IMR-90 (cell line): ENCODE measurements at regions not wholly inside any gene's neighbourhood (a gene's known extent, or its start where the extent isn't known, plus 50 kb on each side); places are given as distances from the start of the nearest gene placed in this dataset.

ENCODE experiments used
- ATAC-seq: fragments of 200-7000 bp; cut with Tn5 transposase; 2 replicates; pipeline ENCODE4 v1.9.1; 2020; ENCODE audit warnings: low read depth, mild to moderate bottlenecking, moderate library complexity
- BruUV-seq: library from RNA; stranded (reverse); fragments of 400-500 nt; replicated peaks from 2 replicates; lab custom pipeline; 2021; lab: Mats Ljungman, UMichigan
- CTCF ChIA-PET: fragments of 300-600 bp; formaldehyde crosslinking; extraction: SDS; loops from one replicate; lab custom pipeline; 2021; ENCODE audit warnings: antibody characterized with exemption; lab: Yijun Ruan, JAX
- POLR2A ChIA-PET: fragments of 300-600 bp; sonication (Branson Sonifier 250); formaldehyde crosslinking; loops from one replicate; lab custom pipeline; 2022; ENCODE audit warnings: antibody characterized with exemption; ENCODE audit not compliant: unreplicated experiment; lab: Charles Lee
- DNase-seq: peaks from one replicate; pipeline ENCODE4 v3.0.0; 2013
- H2AFZ ChIP-seq: replicated peaks from 2 replicates; pipeline ENCODE3; 2013; ENCODE audit warnings: low read length, mild to moderate bottlenecking; ENCODE audit not compliant: poor library complexity
- H2AK5ac ChIP-seq: 2 replicates; pipeline ENCODE4 v1.6.1; 2013; ENCODE audit warnings: low read depth, low read length, inconsistent platforms
- H2AK9ac ChIP-seq: replicated peaks from 2 replicates; pipeline ENCODE3; 2013; ENCODE audit warnings: mild to moderate bottlenecking, low read depth, low read length, moderate library complexity; ENCODE audit not compliant: poor library complexity
- H2BK120ac ChIP-seq: 2 replicates; pipeline ENCODE4 v1.6.1; 2013; ENCODE audit warnings: low read depth, low read length, inconsistent platforms
- H2BK15ac ChIP-seq: 3 replicates; pipeline ENCODE4 v1.6.1; 2013; ENCODE audit warnings: low read depth, low read length, inconsistent platforms
- H2BK20ac ChIP-seq: 2 replicates; pipeline ENCODE4 v1.6.1; 2013; ENCODE audit warnings: low read depth, mild to moderate bottlenecking, inconsistent platforms, low read length, moderate library complexity
- H2BK5ac ChIP-seq: 2 replicates; pipeline ENCODE4 v1.6.1; 2013; ENCODE audit warnings: mild to moderate bottlenecking, low read depth, low read length, inconsistent platforms; ENCODE audit not compliant: poor library complexity, severe bottlenecking
- H3K14ac ChIP-seq: replicated peaks from 2 replicates; pipeline ENCODE4 v1.6.1; 2013; ENCODE audit warnings: low read depth, low read length, inconsistent platforms
- H3K18ac ChIP-seq: 2 replicates; pipeline ENCODE4 v1.6.1; 2013; ENCODE audit warnings: low read depth, low read length, control low read depth
- H3K23ac ChIP-seq: 2 replicates; pipeline ENCODE4 v1.6.1; 2013; ENCODE audit warnings: low read depth, low read length, inconsistent platforms
- H3K27ac ChIP-seq: 2 replicates; pipeline ENCODE4 v1.5.1; 2013; ENCODE audit warnings: mild to moderate bottlenecking, control low read depth, low read length; ENCODE audit not compliant: insufficient read depth
- H3K27me3 ChIP-seq: 2 replicates; pipeline ENCODE4 v1.6.1; 2013; ENCODE audit warnings: low read length; ENCODE audit not compliant: control insufficient read depth, insufficient read depth
- H3K36me3 ChIP-seq: 2 replicates; pipeline ENCODE4 v1.6.1; 2013; ENCODE audit warnings: low read length, mixed read lengths; ENCODE audit not compliant: control insufficient read depth, insufficient read depth
- H3K4ac ChIP-seq: 2 replicates; pipeline ENCODE4 v1.6.1; 2013; ENCODE audit warnings: low read depth, low read length, inconsistent platforms
- H3K4me1 ChIP-seq: 2 replicates; pipeline ENCODE4 v1.6.1; 2013; ENCODE audit warnings: low read length, mixed read lengths; ENCODE audit not compliant: control insufficient read depth, insufficient read depth
- H3K4me2 ChIP-seq: 2 replicates; pipeline ENCODE4 v1.6.1; 2013; ENCODE audit warnings: low read depth, mild to moderate bottlenecking, control low read depth, low read length, moderate library complexity
- H3K4me3 ChIP-seq: 2 replicates; pipeline ENCODE4 v1.5.1; 2013; ENCODE audit warnings: low read depth, mild to moderate bottlenecking, control low read depth, low read length, moderate library complexity; ENCODE audit not compliant: insufficient read depth
- H3K56ac ChIP-seq: 2 replicates; pipeline ENCODE4 v1.6.1; 2013; ENCODE audit warnings: low read length, inconsistent platforms; ENCODE audit not compliant: insufficient read depth; ENCODE audit errors: extremely low read depth
- H3K79me1 ChIP-seq, 2 experiments: 2 replicates each; pipeline ENCODE4 v1.6.1; 2013; ENCODE audit warnings: low read length in 2 of 2, inconsistent platforms in 1 of 2, low read depth in 1 of 2
- H3K9ac ChIP-seq: 2 replicates; pipeline ENCODE4 v1.6.1; 2013; ENCODE audit warnings: low read depth, low read length, control low read depth
- H3K9me1 ChIP-seq: 2 replicates; pipeline ENCODE4 v1.6.1; 2013; ENCODE audit warnings: low read length, inconsistent platforms; ENCODE audit not compliant: insufficient read depth
- H3K9me3 ChIP-seq: 2 replicates; pipeline ENCODE4 v1.6.1; 2013; ENCODE audit warnings: low read length; ENCODE audit not compliant: control insufficient read depth, insufficient read depth
- H4K20me1 ChIP-seq: 2 replicates; pipeline ENCODE4 v1.6.1; 2013; ENCODE audit warnings: low read length, inconsistent platforms; ENCODE audit not compliant: insufficient read depth
- H4K5ac ChIP-seq: 2 replicates; pipeline ENCODE4 v1.6.1; 2013; ENCODE audit warnings: mild to moderate bottlenecking, low read depth, low read length, control low read depth
- H4K8ac ChIP-seq, 2 experiments: 2 replicates each; pipeline ENCODE4 v1.6.1; 2013; ENCODE audit warnings: low read depth in 2 of 2, low read length in 2 of 2, control low read depth in 1 of 2, inconsistent platforms in 1 of 2
- H4K91ac ChIP-seq: 2 replicates; pipeline ENCODE4 v1.6.1; 2013; ENCODE audit warnings: low read depth, low read length, inconsistent platforms; ENCODE audit not compliant: insufficient read depth
- BHLHE40 ChIP-seq: fragments of 150-350 bp; IDR thresholded peaks from 2 replicates; pipeline ENCODE4 v1.6.1; 2016; ENCODE audit warnings: mild to moderate bottlenecking, low read depth, low read length
- CHD1 ChIP-seq: IDR thresholded peaks from 2 replicates; pipeline ENCODE4 v1.6.1; 2012; ENCODE audit warnings: low read depth, low read length, improper control_type of control experiment
- CTCF ChIP-seq: conservative IDR thresholded peaks from 2 replicates; pipeline ENCODE4 v1.5.1; 2012; ENCODE audit warnings: mild to moderate bottlenecking, low read depth, low read length, improper control_type of control experiment
- ELK1 ChIP-seq: fragments of 150-350 bp; IDR thresholded peaks from 2 replicates; pipeline ENCODE4 v1.6.1; 2016; ENCODE audit warnings: low read depth, mild to moderate bottlenecking, low read length, moderate library complexity, borderline replicate concordance
- FOS ChIP-seq: fragments of 150-350 bp; IDR thresholded peaks from 2 replicates; pipeline ENCODE4 v1.6.1; 2016; ENCODE audit warnings: low read depth, low read length
- MAFK ChIP-seq: IDR thresholded peaks from 2 replicates; pipeline ENCODE4 v1.6.1; 2012; ENCODE audit warnings: low read depth, low read length, improper control_type of control experiment
- MXI1 ChIP-seq: IDR thresholded peaks from 2 replicates; pipeline ENCODE4 v1.6.1; 2012; ENCODE audit warnings: low read depth, mild to moderate bottlenecking, low read length, moderate library complexity, borderline replicate concordance
- NFE2L2 ChIP-seq: fragments of 150-350 bp; IDR thresholded peaks from 2 replicates; pipeline ENCODE4 v1.6.1; 2016; ENCODE audit warnings: low read depth, mild to moderate bottlenecking, low read length
- RAD21 ChIP-seq: IDR thresholded peaks from 2 replicates; pipeline ENCODE4 v1.6.1; 2012; ENCODE audit warnings: low read length, improper control_type of control experiment
- RCOR1 ChIP-seq: IDR thresholded peaks from 2 replicates; pipeline ENCODE4 v1.6.1; 2012; ENCODE audit warnings: mild to moderate bottlenecking, low read length, improper control_type of control experiment; ENCODE audit not compliant: insufficient replicate concordance
- RFX5 ChIP-seq: IDR thresholded peaks from 2 replicates; pipeline ENCODE4 v1.8.0; 2012; ENCODE audit warnings: low read depth, mild to moderate bottlenecking, low read length, moderate library complexity
- USF2 ChIP-seq: fragments of 150-350 bp; IDR thresholded peaks from 2 replicates; pipeline ENCODE4 v1.6.1; 2017; ENCODE audit warnings: mild to moderate bottlenecking, antibody characterized with exemption, low read length, low read depth
- WGBS, 2 experiments: methylation state at CpG; one replicate each; pipeline versions ENCODE4 v1.1.5 to v1.1.7; 2013; ENCODE audit warnings: missing lambda C conversion rate in 2 of 2; ENCODE audit not compliant: insufficient read length in 1 of 2; ENCODE audit errors: extremely low coverage in 2 of 2; 5-methylcytosine and 5-hydroxymethylcytosine counted together
- dilution Hi-C: fragments of 300-500 bp; cut with HindIII; formaldehyde crosslinking; loops from one replicate; pipeline ENCODE4 v1.14.3; 2018; ENCODE audit warnings: low sequenced_read_pairs; ENCODE audit not compliant: unreplicated experiment
- in situ Hi-C: fragments of 300-500 bp; cut with MboI; formaldehyde crosslinking; loops from 3 replicates; pipeline ENCODE4 v1.14.3; 2019; ENCODE audit warnings: low sequenced_read_pairs, inconsistent platforms, mixed read lengths
- intact Hi-C: fragments of 100-400 bp; cut with micrococcal nuclease; formaldehyde crosslinking; loops from 2 replicates; pipeline ENCODE4 v1.10.0; 2022

- no peak overlapping the region for H2AK9ac ChIP-seq
- intact Hi-C loops = no loop called here
- no peak overlapping the region for H2AK5ac ChIP-seq
- H3K4me2 ChIP-seq = no peak overlapping the region
- no peaks in the 10 kb centered on the region for H3K9me1 ChIP-seq
- H3K23ac ChIP-seq = no peak overlapping the region
- no peak overlapping the region for H4K5ac ChIP-seq
- in situ Hi-C loops = no loop called here
- H3K79me1 ChIP-seq = no peaks in the 10 kb centered on the region
- no peak overlapping the region for H2BK15ac ChIP-seq
- no peak overlapping the region for H3K4me3 ChIP-seq
- no peaks in the 10 kb centered on the region for H3K36me3 ChIP-seq
- H3K4me1 ChIP-seq = no peaks in the 10 kb centered on the region
- H4K91ac ChIP-seq = no peak overlapping the region
- H2BK20ac ChIP-seq = no peak overlapping the region
- no TSS peak for BruUV-seq
- CTCF ChIA-PET = no interaction called here
- H3K9me3 ChIP-seq = peaks cover 12% of the 10 kb centered on the region
- no peak for TF ChIP-seq FOS
- TF ChIP-seq MXI1 = no peak
- no peak for TF ChIP-seq USF2
- TF ChIP-seq MAFK = no peak
- no peak for TF ChIP-seq BHLHE40
- TF ChIP-seq RAD21 = no peak
- TF ChIP-seq CHD1 = no peak
- no peak for TF ChIP-seq RFX5
- TF ChIP-seq ELK1 = no peak
- no peak for TF ChIP-seq CTCF
- no peak for TF ChIP-seq RCOR1
- TF ChIP-seq NFE2L2 = no peak
- no peaks in the 10 kb centered on the region for H3K27me3 ChIP-seq
- H2BK120ac ChIP-seq = no peak overlapping the region
- no peak overlapping the region for H3K14ac ChIP-seq
- no peaks in the 10 kb centered on the region for H4K20me1 ChIP-seq
- no peak overlapping the region for H3K56ac ChIP-seq
- no peak overlapping the region for H2BK5ac ChIP-seq
- no peak overlapping the region for H3K18ac ChIP-seq
- no peak overlapping the region for H3K27ac ChIP-seq
- no peak overlapping the region for H4K8ac ChIP-seq
- no CpG with 5 or more reads among the region's 1 CpG for WGBS, 2 experiments
- no peak for ATAC-seq
- POLR2A ChIA-PET = no interaction called here
- H3K4ac ChIP-seq = no peak overlapping the region
- DNase-seq = no peak
- H3K9ac ChIP-seq = no peak overlapping the region
- dilution Hi-C loops = no loop called here
- H2AFZ ChIP-seq = no peak overlapping the region
These were observed 697.1 kb downstream of the SOCS6 start for GRCh38 chr18:70985948-70986347.
